ENCODE measurements at regions not wholly inside any gene's neighbourhood (a gene's known extent, or its start where the extent isn't known, plus 50 kb on each side); places are given as distances from the start of the nearest gene placed in this dataset.

DNA sequence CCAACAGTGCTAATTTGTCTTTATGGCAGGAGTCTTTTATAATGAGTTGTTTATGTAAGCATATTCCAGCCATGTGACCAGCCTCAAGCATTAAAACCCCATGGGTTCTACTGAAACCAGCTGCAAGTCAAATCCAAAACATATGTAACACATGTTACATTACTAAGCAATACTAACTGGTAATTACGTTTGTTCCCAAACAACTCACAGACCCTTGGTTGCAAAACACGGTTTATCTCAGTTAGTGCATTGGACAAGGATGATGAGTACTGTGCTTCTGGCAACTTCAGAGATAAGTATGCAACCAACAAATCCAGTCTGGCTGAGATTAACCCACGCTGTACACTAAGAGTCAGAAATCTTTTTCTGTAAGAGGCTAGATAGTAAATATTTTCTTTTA is 110.1 kb upstream of the FAR2 start:
- DNase-seq (ENCODE audit: low read depth in 2 of 2), result no peak

DNA sequence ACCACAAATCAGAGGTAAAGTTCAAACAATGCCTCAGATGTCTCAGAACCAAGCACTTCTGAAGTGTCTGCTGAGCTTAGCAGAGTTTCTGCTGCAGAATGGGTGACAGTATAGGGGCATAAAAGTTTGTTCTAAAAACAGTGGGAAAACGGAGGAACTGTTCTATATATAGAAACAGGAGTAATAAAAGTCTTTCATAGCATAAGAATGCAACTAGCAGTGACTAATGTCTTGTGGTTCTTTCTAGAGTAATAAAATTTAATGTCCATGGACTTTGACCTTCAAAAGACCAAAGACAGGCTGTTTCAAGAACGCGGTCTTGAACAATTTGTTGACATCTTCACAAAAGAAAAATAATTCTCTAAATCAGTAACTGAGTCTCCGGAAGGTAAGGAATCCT is 107.5 kb upstream of the FAR2 start:
- DNase-seq (ENCODE audit: low read depth in 2 of 2), result no peak

GRCh38 chr12:29043069-29043468 is 106.0 kb upstream of the FAR2 start:
- DNase-seq (ENCODE audit: low read depth in 2 of 2), result no peak

GRCh38 chr12:29044799-29045198 is 104.3 kb upstream of the FAR2 start:
- DNase-seq (ENCODE audit: low read depth in 2 of 2), result no peak

GRCh38 chr12:29048787-29049186 is 100.3 kb upstream of the FAR2 start:
- DNase-seq (ENCODE audit: low read depth in 2 of 2), result no peak

DNA sequence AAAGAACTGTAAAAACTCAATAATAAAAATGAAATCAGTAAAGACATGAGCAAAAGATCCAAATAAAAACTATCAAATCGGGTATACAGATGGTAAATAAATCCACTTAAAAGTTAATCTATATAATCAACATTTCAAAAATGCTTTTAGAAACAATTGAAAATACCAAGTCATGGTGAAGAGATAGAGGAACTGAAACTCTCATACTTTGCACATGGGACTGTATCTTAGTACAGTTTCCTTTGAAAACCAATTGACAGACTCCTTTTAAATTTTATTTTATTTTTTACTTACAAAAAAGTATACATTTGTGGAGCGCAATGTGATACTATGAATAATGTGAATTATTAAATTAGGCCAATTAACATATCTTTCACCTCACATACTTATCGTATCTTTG is 98.6 kb upstream of the FAR2 start:
- no peak for DNase-seq (ENCODE audit: low read depth in 2 of 2)

- DNase-seq (ENCODE audit: low read depth in 2 of 2), result no peak
These were observed 97.9 kb upstream of the FAR2 start for GRCh38 chr12:29051221-29051620.

DNA sequence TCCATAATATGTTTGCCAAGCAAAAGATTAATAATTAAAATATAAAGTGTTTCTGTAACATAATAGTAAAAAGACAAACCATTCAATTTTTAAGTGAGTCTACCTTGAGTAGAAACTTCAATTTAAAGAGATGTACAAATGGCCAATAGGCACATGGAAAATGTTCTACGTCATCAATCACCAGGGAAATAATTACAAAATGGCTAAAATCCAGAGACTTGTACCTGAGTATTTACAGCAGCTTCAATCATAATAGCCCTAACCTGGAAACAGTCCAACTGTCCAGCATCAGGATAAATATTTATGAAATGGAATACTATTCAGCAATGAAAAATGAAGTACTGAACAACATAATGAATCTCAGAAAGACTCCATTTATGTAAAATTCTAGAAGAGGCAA is 95.5 kb upstream of the FAR2 start:
- DNase-seq (ENCODE audit: low read depth in 2 of 2), result no peak

- DNase-seq (ENCODE audit: low read depth in 2 of 2), result no peak
These were observed 94.0 kb upstream of the FAR2 start for GRCh38 chr12:29054858-29055663.

DNA sequence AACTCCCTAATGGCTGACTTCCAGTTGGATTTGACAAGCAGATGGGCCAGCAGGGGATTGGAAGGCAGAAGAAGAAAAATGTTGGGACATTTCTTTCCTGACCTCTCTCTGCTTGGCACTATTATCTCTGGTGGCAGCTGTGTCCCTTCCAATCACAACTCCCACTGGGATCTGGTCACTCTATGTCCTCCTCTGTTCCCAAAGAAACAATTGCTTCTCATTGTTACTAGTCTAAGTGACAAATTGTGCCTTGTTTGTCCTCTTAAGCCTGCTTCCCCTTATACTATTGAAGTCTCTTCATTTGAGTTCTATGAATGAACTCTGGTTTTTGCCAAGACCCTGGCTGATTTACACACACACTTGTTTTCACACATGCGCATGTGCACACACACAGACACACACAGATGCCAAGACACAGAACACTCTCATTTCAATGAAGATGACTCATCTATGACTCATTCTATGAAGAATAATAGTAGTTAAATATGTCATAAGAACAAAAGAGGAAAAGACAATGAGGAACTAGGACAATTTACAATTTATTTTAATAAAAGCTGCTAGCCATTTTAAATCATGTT is 83.0 kb upstream of the FAR2 start:
- no peak for DNase-seq (ENCODE audit: low read depth in 2 of 2)

DNA sequence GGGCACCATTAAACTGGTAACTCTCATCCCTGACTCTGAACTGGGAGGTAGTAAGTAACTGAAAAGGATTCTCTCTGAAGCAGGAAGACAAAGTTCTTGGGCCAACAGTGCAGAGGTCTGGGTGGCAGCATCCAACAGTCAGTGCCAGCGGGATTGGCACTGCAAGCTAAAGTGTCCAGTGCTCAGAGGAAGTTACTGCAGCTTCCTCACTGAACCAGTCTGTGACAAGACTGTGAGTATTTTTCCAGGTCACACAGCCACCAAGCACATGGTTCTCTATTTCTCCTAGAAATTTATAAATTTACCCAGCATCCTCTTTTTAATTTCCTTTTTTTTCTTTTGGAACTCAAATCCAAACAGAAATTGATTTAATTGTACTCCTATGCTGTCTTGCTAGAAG is 81.6 kb upstream of the FAR2 start:
- DNase-seq (ENCODE audit: low read depth in 2 of 2), result no peak

GRCh38 chr12:29070309-29070708 is 78.8 kb upstream of the FAR2 start:
- DNase-seq (ENCODE audit: low read depth in 2 of 2), result no peak

GRCh38 chr12:29071099-29071498 is 78.0 kb upstream of the FAR2 start:
- DNase-seq (ENCODE audit: low read depth in 2 of 2), result no peak

GRCh38 chr12:29072631-29073030 is 76.4 kb upstream of the FAR2 start:
- DNase-seq (ENCODE audit: low read depth in 2 of 2), result no peak

- no peak for DNase-seq (ENCODE audit: low read depth in 2 of 2)
These were observed 75.3 kb upstream of the FAR2 start for GRCh38 chr12:29073631-29074239.

- DNase-seq (ENCODE audit: low read depth in 2 of 2), result no peak
These were observed 68.0 kb upstream of the FAR2 start for GRCh38 chr12:29081101-29081500.

DNA sequence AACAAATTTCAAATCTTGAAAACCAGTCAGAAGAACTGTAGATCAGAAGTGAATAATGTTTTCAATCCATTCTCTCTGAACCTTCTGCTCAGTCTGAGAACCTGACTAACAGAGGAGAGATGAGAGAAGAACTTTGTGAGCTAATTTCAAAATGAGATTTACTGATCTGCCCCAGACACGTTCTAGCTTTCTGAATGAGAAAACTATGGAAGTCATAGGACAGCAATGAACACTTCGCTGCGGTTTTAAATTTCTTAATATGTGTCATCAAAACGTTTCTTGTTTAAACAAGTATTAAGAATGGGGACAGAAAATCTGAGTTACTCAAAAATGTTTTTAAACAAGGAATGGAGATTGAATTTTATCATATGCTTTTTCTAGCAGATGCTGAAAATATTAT is 66.6 kb upstream of the FAR2 start:
- no peak for DNase-seq (ENCODE audit: low read depth in 2 of 2)

- DNase-seq (ENCODE audit: low read depth in 2 of 2), result no peak
These were observed 62.5 kb upstream of the FAR2 start for GRCh38 chr12:29086325-29087271.

DNA sequence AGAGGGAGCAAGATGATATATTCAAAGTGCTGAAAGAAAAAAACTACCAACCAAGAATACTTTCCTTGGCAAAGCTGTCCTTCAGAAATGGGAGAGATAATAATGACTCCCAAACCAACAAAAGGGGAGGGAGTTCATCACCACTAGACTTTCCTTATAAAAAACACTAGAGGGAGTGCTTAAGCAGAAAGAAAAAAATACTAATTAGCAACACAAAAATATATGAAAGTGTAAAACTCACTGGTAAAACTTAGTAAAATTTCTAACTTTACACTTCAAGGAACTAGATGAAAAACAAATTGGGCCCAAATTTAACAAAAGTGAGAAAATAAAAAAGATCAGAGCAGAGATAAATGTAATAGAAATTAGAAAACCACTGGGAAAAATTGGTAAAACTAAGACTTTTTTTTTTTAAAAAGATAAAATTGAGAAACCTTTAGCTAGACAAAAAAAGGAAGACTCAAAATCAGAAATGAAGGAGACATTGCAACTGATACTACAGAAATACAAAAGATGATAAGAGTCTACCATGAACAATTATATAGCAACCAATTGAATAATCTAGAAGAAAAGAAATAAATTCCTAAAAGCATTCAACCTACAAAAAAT is 60.4 kb upstream of the FAR2 start:
- no peak for DNase-seq (ENCODE audit: low read depth in 2 of 2)
